Erythroblast (primary cell): ENCODE measurements at regions not wholly inside any gene's neighbourhood (a gene's known extent, or its start where the extent isn't known, plus 50 kb on each side); places are given as distances from the start of the nearest gene placed in this dataset.

Experiments
- GATA1 ChIP-seq: IDR thresholded peaks from 2 replicates; pipeline ENCODE4 v1.6.1; 2011; ENCODE audit warnings: low read depth, mild to moderate bottlenecking, control low read depth, low read length, moderate library complexity
- POLR2A ChIP-seq: IDR thresholded peaks from 2 replicates; pipeline ENCODE4 v1.6.1; 2011; ENCODE audit warnings: mild to moderate bottlenecking, low read length

GRCh38 chr5:44675296-44675695 lies 133.5 kb upstream of the MRPS30 start:
- TF ChIP-seq POLR2A: no peak
- TF ChIP-seq GATA1: no peak
